Activated T-cell treated with anti-CD3 and anti-CD28 coated beads, Interleukin-2, amount 50 U/mL, for 24 hours (primary cell): ENCODE measurements at regions not wholly inside any gene's neighbourhood (a gene's known extent, or its start where the extent isn't known, plus 50 kb on each side); places are given as distances from the start of the nearest gene placed in this dataset.
"Not testable (repeated sequence)": the region's sequence is repeated elsewhere in the genome, so short reads cannot be mapped to it uniquely, and the experiment has no call there.

Experiments
- DNase-seq: peaks from one replicate; pipeline ENCODE4 v3.0.0-alpha.2; 2020
- H3K27ac Mint-ChIP-seq: 2 replicates; pipeline ENCODE4 v1.8.0; 2020; ENCODE audit warnings: mild to moderate bottlenecking, mixed read lengths
- H3K27me3 Mint-ChIP-seq: 2 replicates; pipeline ENCODE4 v1.8.0; 2020; ENCODE audit warnings: mixed read lengths
- H3K36me3 Mint-ChIP-seq: 2 replicates; pipeline ENCODE4 v1.8.0; 2020; ENCODE audit warnings: low read depth, mixed read lengths
- H3K4me1 Mint-ChIP-seq: 2 replicates; pipeline ENCODE4 v1.8.0; 2020; ENCODE audit warnings: low read depth, mixed read lengths
- H3K4me3 Mint-ChIP-seq: 2 replicates; pipeline ENCODE4 v1.8.0; 2020; ENCODE audit warnings: mild to moderate bottlenecking, moderate library complexity, mixed read lengths
- H3K9me3 Mint-ChIP-seq: 2 replicates; pipeline ENCODE4 v1.8.0; 2020; ENCODE audit warnings: mixed read lengths

- H3K36me3 Mint-ChIP-seq, result no peaks in the 10 kb centered on the region
- no peaks in the 10 kb centered on the region for H3K9me3 Mint-ChIP-seq
- H3K4me1 Mint-ChIP-seq, result no peaks in the 10 kb centered on the region
- no peak overlapping the region for H3K27ac Mint-ChIP-seq
- H3K4me3 Mint-ChIP-seq, result no peak overlapping the region
- DNase-seq, result no peak
- H3K27me3 Mint-ChIP-seq, result peaks cover 24% of the 10 kb centered on the region
Measured at GRCh38 chr4:86451560-86452330, 91.9 kb upstream of the MAPK10 start.

GRCh38 chr4:86452422-86452891, 92.6 kb upstream of the MAPK10 start:
- no peaks in the 10 kb centered on the region for H3K4me1 Mint-ChIP-seq
- H3K4me3 Mint-ChIP-seq, result no peak overlapping the region
- DNase-seq, result no peak
- no peaks in the 10 kb centered on the region for H3K9me3 Mint-ChIP-seq
- H3K36me3 Mint-ChIP-seq, result no peaks in the 10 kb centered on the region
- H3K27ac Mint-ChIP-seq, result no peak overlapping the region
- peaks cover 24% of the 10 kb centered on the region for H3K27me3 Mint-ChIP-seq

- Mint-ChIP-seq H3K27me3 (peaks cover 24% of the 10 kb centered on the region), H3K27ac (no peak overlapping the region), H3K4me1 (no peaks in the 10 kb centered on the region), H3K9me3 (no peaks in the 10 kb centered on the region), H3K4me3 (no peak overlapping the region), H3K36me3 (no peaks in the 10 kb centered on the region)
- no peak for DNase-seq
Measured at GRCh38 chr4:86452924-86453531, 93.2 kb upstream of the MAPK10 start.

- H3K4me1 Mint-ChIP-seq, DNase-seq, H3K36me3 Mint-ChIP-seq, H3K9me3 Mint-ChIP-seq, H3K27ac Mint-ChIP-seq, H3K4me3 Mint-ChIP-seq: not testable (repeated sequence)
- H3K27me3 Mint-ChIP-seq, result peaks cover 24% of the 10 kb centered on the region
Measured at GRCh38 chr4:86453611-86454072, 93.8 kb upstream of the MAPK10 start.

GRCh38 chr4:86461849-86462248, 102.0 kb upstream of the MAPK10 start:
- Mint-ChIP-seq H3K9me3 (peaks cover 8% of the 10 kb centered on the region), H3K4me3 (no peak overlapping the region), H3K27ac (no peak overlapping the region), H3K4me1 (no peaks in the 10 kb centered on the region), H3K36me3 (no peaks in the 10 kb centered on the region), H3K27me3 (no peaks in the 10 kb centered on the region)
- no peak for DNase-seq

- Mint-ChIP-seq H3K27me3 (no peaks in the 10 kb centered on the region), H3K4me1 (peaks cover 1% of the 10 kb centered on the region), H3K9me3 (no peaks in the 10 kb centered on the region), H3K27ac (no peak overlapping the region), H3K4me3 (no peak overlapping the region), H3K36me3 (no peaks in the 10 kb centered on the region)
- DNase-seq, result no peak
Measured at GRCh38 chr4:86472377-86473019, 112.6 kb upstream of the MAPK10 start.

- H3K27me3 Mint-ChIP-seq, DNase-seq, H3K4me1 Mint-ChIP-seq, H3K4me3 Mint-ChIP-seq, H3K36me3 Mint-ChIP-seq, H3K9me3 Mint-ChIP-seq, H3K27ac Mint-ChIP-seq: not testable (repeated sequence)
Measured at GRCh38 chr4:86478151-86478550, 116.0 kb upstream of the PTPN13 start.

GRCh38 chr4:86481440-86481839, 112.7 kb upstream of the PTPN13 start:
- Mint-ChIP-seq H3K36me3 (no peaks in the 10 kb centered on the region), H3K9me3 (no peaks in the 10 kb centered on the region), H3K27me3 (no peaks in the 10 kb centered on the region), H3K27ac (no peak overlapping the region), H3K4me3 (no peak overlapping the region), H3K4me1 (peaks cover 7% of the 10 kb centered on the region)
- no peak for DNase-seq

GRCh38 chr4:86482306-86483172, 111.6 kb upstream of the PTPN13 start:
- Mint-ChIP-seq H3K27me3 (no peaks in the 10 kb centered on the region), H3K27ac (no peak overlapping the region), H3K4me3 (no peak overlapping the region), H3K4me1 (peaks cover 7% of the 10 kb centered on the region), H3K36me3 (no peaks in the 10 kb centered on the region), H3K9me3 (no peaks in the 10 kb centered on the region)
- DNase-seq, result no peak

GRCh38 chr4:86483173-86483490, 111.0 kb upstream of the PTPN13 start:
- H3K9me3 Mint-ChIP-seq, result no peaks in the 10 kb centered on the region
- DNase-seq, result no peak
- H3K27ac Mint-ChIP-seq, result no peak overlapping the region
- no peaks in the 10 kb centered on the region for H3K36me3 Mint-ChIP-seq
- H3K4me1 Mint-ChIP-seq, result peaks cover 7% of the 10 kb centered on the region
- H3K27me3 Mint-ChIP-seq, result no peaks in the 10 kb centered on the region
- no peak overlapping the region for H3K4me3 Mint-ChIP-seq

- Mint-ChIP-seq H3K36me3 (no peaks in the 10 kb centered on the region), H3K4me3 (no peak overlapping the region), H3K27me3 (no peaks in the 10 kb centered on the region), H3K27ac (no peak overlapping the region), H3K9me3 (no peaks in the 10 kb centered on the region), H3K4me1 (peaks cover 7% of the 10 kb centered on the region)
- DNase-seq, result no peak
Measured at GRCh38 chr4:86483773-86484172, 110.3 kb upstream of the PTPN13 start.

GRCh38 chr4:86484241-86484640, 109.9 kb upstream of the PTPN13 start:
- Mint-ChIP-seq H3K36me3 (no peaks in the 10 kb centered on the region), H3K27me3 (no peaks in the 10 kb centered on the region), H3K4me1 (peaks cover 7% of the 10 kb centered on the region), H3K9me3 (no peaks in the 10 kb centered on the region), H3K4me3 (no peak overlapping the region), H3K27ac (no peak overlapping the region)
- no peak for DNase-seq

GRCh38 chr4:86487738-86488348, 106.3 kb upstream of the PTPN13 start:
- no peak overlapping the region for H3K27ac Mint-ChIP-seq
- no peaks in the 10 kb centered on the region for H3K27me3 Mint-ChIP-seq
- no peaks in the 10 kb centered on the region for H3K36me3 Mint-ChIP-seq

GRCh38 chr4:86493460-86493859, 100.7 kb upstream of the PTPN13 start:
- Mint-ChIP-seq H3K9me3 (no peaks in the 10 kb centered on the region), H3K36me3 (no peaks in the 10 kb centered on the region), H3K4me1 (no peaks in the 10 kb centered on the region), H3K4me3 (no peak overlapping the region), H3K27ac (no peak overlapping the region), H3K27me3 (no peaks in the 10 kb centered on the region)
- DNase-seq, result no peak

More at GRCh38 chr4:86487738-86488348, 106.3 kb upstream of the PTPN13 start:
- Mint-ChIP-seq H3K9me3 (no peaks in the 10 kb centered on the region), H3K4me1 (peaks cover 4% of the 10 kb centered on the region), H3K4me3 (no peak overlapping the region)
- no peak for DNase-seq
